Mesothelial cell of epicardium (in vitro differentiated cells): ENCODE measurements at regions not wholly inside any gene's neighbourhood (a gene's known extent, or its start where the extent isn't known, plus 50 kb on each side); places are given as distances from the start of the nearest gene placed in this dataset.
"Not testable (repeated sequence)": the region's sequence is repeated elsewhere in the genome, so short reads cannot be mapped to it uniquely, and the experiment has no call there.

Experiments used
- DNase-seq, 2 experiments: peaks; one replicate each; pipeline ENCODE4 v3.0.0; 2021; ENCODE audit warnings: low spot score in 2 of 2; ENCODE audit not compliant: unreplicated experiment in 2 of 2
- H3K27ac Mint-ChIP-seq: 2 replicates; pipeline ENCODE4 v1.8.0; 2021; ENCODE audit warnings: mixed read lengths
- H3K27me3 Mint-ChIP-seq: 2 replicates; pipeline ENCODE4 v1.8.0; 2021; ENCODE audit warnings: low read depth, mixed read lengths
- H3K36me3 Mint-ChIP-seq: 2 replicates; pipeline ENCODE4 v1.8.0; 2021; ENCODE audit warnings: mixed read lengths
- H3K4me1 Mint-ChIP-seq: 2 replicates; pipeline ENCODE4 v1.8.0; 2021; ENCODE audit warnings: mixed read lengths
- H3K4me3 Mint-ChIP-seq: 2 replicates; pipeline ENCODE4 v1.8.0; 2021; ENCODE audit warnings: mild to moderate bottlenecking, moderate library complexity, mixed read lengths
- H3K9me3 Mint-ChIP-seq: 2 replicates; pipeline ENCODE4 v1.8.0; 2021; ENCODE audit warnings: mixed read lengths
- CTCF ChIP-seq: fragments of 200-600 bp; sonication (generic); IDR thresholded peaks from one replicate; pipeline ENCODE4 v1.5.0; 2021; ENCODE audit warnings: antibody characterized with exemption; ENCODE audit not compliant: unreplicated experiment

- peaks cover 2% of the 10 kb centered on the region for H3K4me1 Mint-ChIP-seq
- DNase-seq: no peak
- no peaks in the 10 kb centered on the region for H3K36me3 Mint-ChIP-seq
- no peak overlapping the region for H3K27ac Mint-ChIP-seq
- no peaks in the 10 kb centered on the region for H3K27me3 Mint-ChIP-seq
- no peak for TF ChIP-seq CTCF
- H3K9me3 Mint-ChIP-seq: peaks cover 28% of the 10 kb centered on the region
- H3K4me3 Mint-ChIP-seq: no peak overlapping the region
Observed at GRCh38 chr11:100445231-100445735, 241.8 kb upstream of the ARHGAP42 start.

GRCh38 chr11:100451801-100452460, 235.2 kb upstream of the ARHGAP42 start:
- not testable (repeated sequence) for H3K4me3 Mint-ChIP-seq, H3K4me1 Mint-ChIP-seq, H3K27ac Mint-ChIP-seq, DNase-seq, H3K27me3 Mint-ChIP-seq, H3K36me3 Mint-ChIP-seq
- peaks cover 18% of the 10 kb centered on the region for H3K9me3 Mint-ChIP-seq

- Mint-ChIP-seq H3K4me1 (peaks cover 9% of the 10 kb centered on the region), H3K9me3 (peaks cover 13% of the 10 kb centered on the region), H3K27ac (no peak overlapping the region), H3K36me3 (no peaks in the 10 kb centered on the region), H3K4me3 (no peak overlapping the region), H3K27me3 (no peaks in the 10 kb centered on the region)
- no peak for DNase-seq
- TF ChIP-seq CTCF: no peak
Observed at GRCh38 chr11:100459811-100460210, 227.3 kb upstream of the ARHGAP42 start.

- no peak for TF ChIP-seq CTCF
- Mint-ChIP-seq H3K4me3 (no peak overlapping the region), H3K9me3 (peaks cover 13% of the 10 kb centered on the region), H3K27ac (peak overlapping the region; percentile 51), H3K27me3 (no peaks in the 10 kb centered on the region), H3K4me1 (peaks cover 9% of the 10 kb centered on the region), H3K36me3 (no peaks in the 10 kb centered on the region)
- no peak for DNase-seq
Observed at GRCh38 chr11:100460426-100460825, 226.7 kb upstream of the ARHGAP42 start.

- peaks cover 8% of the 10 kb centered on the region for H3K4me1 Mint-ChIP-seq
- H3K9me3 Mint-ChIP-seq: peaks cover 11% of the 10 kb centered on the region
- TF ChIP-seq CTCF: no peak
- no peak for DNase-seq
- H3K4me3 Mint-ChIP-seq: no peak overlapping the region
- no peaks in the 10 kb centered on the region for H3K36me3 Mint-ChIP-seq
- H3K27me3 Mint-ChIP-seq: no peaks in the 10 kb centered on the region
- H3K27ac Mint-ChIP-seq: peak overlapping the region; percentile 11
Observed at GRCh38 chr11:100467821-100468508, 219.1 kb upstream of the ARHGAP42 start.

GRCh38 chr11:100469835-100470234, 217.3 kb upstream of the ARHGAP42 start:
- no peak for TF ChIP-seq CTCF
- peaks cover 7% of the 10 kb centered on the region for H3K9me3 Mint-ChIP-seq
- H3K4me1 Mint-ChIP-seq: peaks cover 8% of the 10 kb centered on the region
- no peaks in the 10 kb centered on the region for H3K27me3 Mint-ChIP-seq
- DNase-seq: no peak
- H3K36me3 Mint-ChIP-seq: no peaks in the 10 kb centered on the region
- H3K4me3 Mint-ChIP-seq: no peak overlapping the region
- no peak overlapping the region for H3K27ac Mint-ChIP-seq
